Mesenchymal stem cell (in vitro differentiated cells and primary cell): ENCODE measurements at regions not wholly inside any gene's neighbourhood (a gene's known extent, or its start where the extent isn't known, plus 50 kb on each side); places are given as distances from the start of the nearest gene placed in this dataset.

ENCODE experiments used
- DNase-seq: peaks from one replicate; pipeline ENCODE4 v3.0.0-alpha.2; 2013
- H2AFZ ChIP-seq: one replicate; pipeline ENCODE4 v1.6.1; 2013; ENCODE audit warnings: low read depth, mild to moderate bottlenecking, control low read depth, inconsistent platforms, low read length, moderate library complexity
- H2AK5ac ChIP-seq: 2 replicates; pipeline ENCODE4 v1.6.1; 2013; ENCODE audit warnings: low read length, moderate library complexity, mild to moderate bottlenecking, inconsistent platforms; ENCODE audit not compliant: severe bottlenecking
- H2BK120ac ChIP-seq: one replicate; pipeline ENCODE4 v1.6.1; 2013; ENCODE audit warnings: low read depth, mild to moderate bottlenecking, inconsistent platforms, low read length, moderate library complexity
- H2BK12ac ChIP-seq, 2 experiments: one replicate each; pipeline ENCODE4 v1.6.1; 2013; ENCODE audit warnings: inconsistent platforms in 2 of 2, low read length in 2 of 2, mild to moderate bottlenecking in 2 of 2, moderate library complexity in 2 of 2, control low read depth in 1 of 2
- H2BK15ac ChIP-seq: one replicate; pipeline ENCODE4 v1.6.1; 2013; ENCODE audit warnings: mild to moderate bottlenecking, low read depth, inconsistent platforms; ENCODE audit not compliant: poor library complexity, severe bottlenecking
- H2BK5ac ChIP-seq: 2 replicates; pipeline ENCODE4 v1.6.1; 2013; ENCODE audit warnings: low read depth, mild to moderate bottlenecking, low read length, control low read depth, inconsistent platforms; ENCODE audit not compliant: poor library complexity, severe bottlenecking
- H3K14ac ChIP-seq, 2 experiments: one replicate each; pipeline ENCODE4 v1.6.1; 2013; ENCODE audit warnings: inconsistent platforms in 2 of 2, low read length in 2 of 2, control low read depth in 1 of 2, mild to moderate bottlenecking in 1 of 2, moderate library complexity in 1 of 2
- H3K18ac ChIP-seq, 2 experiments: one replicate each; pipeline ENCODE4 v1.6.1; 2013; ENCODE audit warnings: inconsistent platforms in 2 of 2, low read length in 2 of 2, control low read depth in 1 of 2, low read depth in 1 of 2, mild to moderate bottlenecking in 1 of 2
- H3K23ac ChIP-seq, 2 experiments: one replicate each; pipeline ENCODE4 v1.6.1; 2013; ENCODE audit warnings: inconsistent platforms in 2 of 2, low read length in 2 of 2, mild to moderate bottlenecking in 2 of 2, moderate library complexity in 2 of 2, control low read depth in 1 of 2
- H3K27ac ChIP-seq: 2 replicates; pipeline ENCODE4 v1.5.1; 2013; ENCODE audit warnings: mild to moderate bottlenecking, moderate library complexity, low read length, control low read depth, inconsistent platforms; ENCODE audit not compliant: poor library complexity, severe bottlenecking
- H3K27me3 ChIP-seq, 2 experiments: 2 replicates each; pipeline versions ENCODE4 v1.6.1 to v1.7.0; 2013; ENCODE audit warnings: low read length in 2 of 2, mild to moderate bottlenecking in 2 of 2, moderate library complexity in 2 of 2, control low read depth in 1 of 2, inconsistent platforms in 1 of 2; ENCODE audit not compliant: control insufficient read depth in 1 of 2, insufficient read depth in 1 of 2
- H3K36me3 ChIP-seq, 2 experiments: 2 replicates each; pipeline versions ENCODE4 v1.6.1 to v1.7.0; 2013; ENCODE audit warnings: low read length in 2 of 2, control low read depth in 1 of 2, inconsistent platforms in 1 of 2, low read depth in 1 of 2, mild to moderate bottlenecking in 1 of 2; ENCODE audit not compliant: insufficient read depth in 2 of 2, control insufficient read depth in 1 of 2
- H3K4ac ChIP-seq, 2 experiments: one replicate each; pipeline ENCODE4 v1.6.1; 2013; ENCODE audit warnings: inconsistent platforms in 2 of 2, low read length in 2 of 2, mild to moderate bottlenecking in 2 of 2, moderate library complexity in 2 of 2, control low read depth in 1 of 2, low read depth in 1 of 2
- H3K4me1 ChIP-seq: 2 replicates; pipeline ENCODE4 v1.6.1; 2013; ENCODE audit warnings: low read depth, low read length, control low read depth; ENCODE audit not compliant: control insufficient read depth, insufficient read depth
- H3K4me2 ChIP-seq: 2 replicates; pipeline ENCODE4 v1.6.1; 2013; ENCODE audit warnings: low read length, mild to moderate bottlenecking, inconsistent platforms; ENCODE audit not compliant: poor library complexity, severe bottlenecking
- H3K4me3 ChIP-seq, 2 experiments: 2 replicates each; pipeline versions ENCODE4 v1.5.1 to v1.7.0; 2013; ENCODE audit warnings: low read length in 2 of 2, mild to moderate bottlenecking in 2 of 2, control low read depth in 1 of 2, low read depth in 1 of 2; ENCODE audit not compliant: insufficient read depth in 1 of 2
- H3K79me1 ChIP-seq: replicated peaks from 2 replicates; pipeline ENCODE4 v1.6.1; 2013; ENCODE audit warnings: mild to moderate bottlenecking, control low read depth, low read length, inconsistent platforms; ENCODE audit not compliant: poor library complexity, severe bottlenecking
- H3K9ac ChIP-seq: 2 replicates; pipeline ENCODE4 v1.7.0; 2013; ENCODE audit warnings: mild to moderate bottlenecking, low read length, moderate library complexity
- H3K9me3 ChIP-seq: 2 replicates; pipeline ENCODE4 v1.7.0; 2013; ENCODE audit warnings: mild to moderate bottlenecking, low read length; ENCODE audit not compliant: control insufficient read depth
- H4K8ac ChIP-seq: one replicate; pipeline ENCODE4 v1.6.1; 2013; ENCODE audit warnings: inconsistent platforms, mild to moderate bottlenecking, low read length, moderate library complexity
- H4K91ac ChIP-seq: one replicate; pipeline ENCODE4 v1.6.1; 2013; ENCODE audit warnings: mild to moderate bottlenecking, low read length, inconsistent platforms
- WGBS: methylation state at CpG from one replicate; pipeline ENCODE4 v1.1.7; 2013; ENCODE audit warnings: mixed read lengths; 5-methylcytosine and 5-hydroxymethylcytosine counted together

GRCh38 chr6:147903931-147904330 is 395.4 kb downstream of the SAMD5 start:
- Histone ChIP-seq H2BK12ac (no peak overlapping the region), H2BK5ac (no peak overlapping the region), H3K79me1 (no peaks in the 10 kb centered on the region), H3K4ac (no peak overlapping the region), H3K9ac (no peak overlapping the region), H3K36me3 (no peaks in the 10 kb centered on the region), H3K4me2 (no peak overlapping the region), H3K27me3 (no peaks in the 10 kb centered on the region), H3K4me3 (no peak overlapping the region), H3K14ac (no peak overlapping the region), H3K23ac (no peak overlapping the region), H3K18ac (no peak overlapping the region), H3K9me3 (no peaks in the 10 kb centered on the region), H2BK15ac (no peak overlapping the region), H2AK5ac (no peak overlapping the region), H4K8ac (no peak overlapping the region), H4K91ac (no peak overlapping the region), H2AFZ (no peak overlapping the region), H3K27ac (no peak overlapping the region), H2BK120ac (no peak overlapping the region), H3K4me1 (peaks cover 2% of the 10 kb centered on the region)
- DNase-seq, result no peak
- 100% methylated on average over 2 of the region's 2 CpGs for WGBS

GRCh38 chr6:147904416-147904815 is 395.9 kb downstream of the SAMD5 start:
- Histone ChIP-seq H2BK120ac (no peak overlapping the region), H3K4me1 (peaks cover 2% of the 10 kb centered on the region), H3K4ac (no peak overlapping the region), H4K91ac (no peak overlapping the region), H4K8ac (no peak overlapping the region), H2BK12ac (no peak overlapping the region), H3K79me1 (no peaks in the 10 kb centered on the region), H3K4me2 (no peak overlapping the region), H3K36me3 (no peaks in the 10 kb centered on the region), H2AK5ac (peak overlapping the region; percentile 60), H3K9ac (no peak overlapping the region), H3K27ac (no peak overlapping the region), H3K27me3 (no peaks in the 10 kb centered on the region), H2AFZ (no peak overlapping the region), H3K23ac (peak overlapping the region in 1 of 2 experiments; percentile 59), H3K14ac (no peak overlapping the region), H3K18ac (peak overlapping the region in 1 of 2 experiments; percentile 28), H2BK15ac (no peak overlapping the region), H2BK5ac (no peak overlapping the region), H3K9me3 (no peaks in the 10 kb centered on the region), H3K4me3 (no peak overlapping the region)
- DNase-seq, result no peak
- no CpG with 5 or more reads among the region's 4 CpGs for WGBS

GRCh38 chr6:147905711-147906110 is 397.2 kb downstream of the SAMD5 start:
- H3K14ac ChIP-seq, result no peak overlapping the region
- H2AK5ac ChIP-seq, result no peak overlapping the region
- no peak overlapping the region for H3K4me3 ChIP-seq
- H2BK12ac ChIP-seq, result no peak overlapping the region
- no peaks in the 10 kb centered on the region for H3K27me3 ChIP-seq
- H2BK5ac ChIP-seq, result no peak overlapping the region
- no peak overlapping the region for H2BK120ac ChIP-seq
- WGBS, result 51% methylated on average over 2 of the region's 3 CpGs
- no peak overlapping the region for H4K91ac ChIP-seq
- H3K27ac ChIP-seq, result no peak overlapping the region
- no peak overlapping the region for H4K8ac ChIP-seq
- H3K23ac ChIP-seq, result no peak overlapping the region
- no peaks in the 10 kb centered on the region for H3K36me3 ChIP-seq
- H2BK15ac ChIP-seq, result no peak overlapping the region
- no peak overlapping the region for H3K9ac ChIP-seq
- no peak overlapping the region for H3K18ac ChIP-seq
- no peaks in the 10 kb centered on the region for H3K79me1 ChIP-seq
- H3K4me1 ChIP-seq, result peaks cover 4% of the 10 kb centered on the region
- H3K4ac ChIP-seq, result no peak overlapping the region
- DNase-seq, result no peak
- no peak overlapping the region for H2AFZ ChIP-seq
- H3K4me2 ChIP-seq, result no peak overlapping the region
- no peaks in the 10 kb centered on the region for H3K9me3 ChIP-seq

- Histone ChIP-seq H2AK5ac (no peak overlapping the region), H2BK15ac (no peak overlapping the region), H3K9me3 (no peaks in the 10 kb centered on the region), H3K27ac (peak overlapping the region; percentile 65), H3K27me3 (no peaks in the 10 kb centered on the region), H3K9ac (no peak overlapping the region), H3K23ac (no peak overlapping the region), H3K4me2 (no peak overlapping the region), H2BK5ac (no peak overlapping the region), H3K18ac (no peak overlapping the region), H3K4ac (no peak overlapping the region), H3K4me3 (no peak overlapping the region), H4K91ac (no peak overlapping the region), H3K36me3 (no peaks in the 10 kb centered on the region), H4K8ac (no peak overlapping the region), H2BK120ac (no peak overlapping the region), H3K14ac (no peak overlapping the region), H3K4me1 (peaks cover 4% of the 10 kb centered on the region), H2AFZ (no peak overlapping the region), H2BK12ac (no peak overlapping the region), H3K79me1 (no peaks in the 10 kb centered on the region)
- peak; percentile 9 for DNase-seq
- WGBS, result 53% methylated on average over 2 of the region's 3 CpGs
These were observed 397.9 kb downstream of the SAMD5 start for GRCh38 chr6:147906361-147906760.
